A172 (cell line): ENCODE measurements at regions not wholly inside any gene's neighbourhood (a gene's known extent, or its start where the extent isn't known, plus 50 kb on each side); places are given as distances from the start of the nearest gene placed in this dataset.

Source experiments
- DNase-seq: peaks from one replicate; pipeline ENCODE4 v3.0.0-alpha.2; 2015; ENCODE audit warnings: low spot score

DNA sequence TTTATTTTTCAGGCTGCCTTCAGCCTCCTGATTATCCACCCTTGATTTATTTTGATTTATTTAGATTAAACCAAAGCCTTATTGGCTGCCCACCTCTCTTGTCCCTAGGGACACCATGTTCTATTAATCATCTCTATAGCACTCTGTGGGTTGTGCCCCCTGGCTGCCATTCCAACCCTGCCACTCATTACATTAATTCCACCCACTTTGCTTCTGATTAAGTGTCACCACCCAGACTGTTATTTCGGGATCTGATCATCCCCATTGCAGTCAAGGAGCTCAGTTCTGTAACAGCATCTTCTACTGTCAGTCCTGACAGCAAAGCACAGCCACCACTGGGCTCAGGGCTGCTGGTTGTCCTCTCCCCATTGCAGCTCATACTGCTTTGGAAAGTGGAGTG, 175.1 kb upstream of the DDX18 start:
- no peak for DNase-seq

DNA sequence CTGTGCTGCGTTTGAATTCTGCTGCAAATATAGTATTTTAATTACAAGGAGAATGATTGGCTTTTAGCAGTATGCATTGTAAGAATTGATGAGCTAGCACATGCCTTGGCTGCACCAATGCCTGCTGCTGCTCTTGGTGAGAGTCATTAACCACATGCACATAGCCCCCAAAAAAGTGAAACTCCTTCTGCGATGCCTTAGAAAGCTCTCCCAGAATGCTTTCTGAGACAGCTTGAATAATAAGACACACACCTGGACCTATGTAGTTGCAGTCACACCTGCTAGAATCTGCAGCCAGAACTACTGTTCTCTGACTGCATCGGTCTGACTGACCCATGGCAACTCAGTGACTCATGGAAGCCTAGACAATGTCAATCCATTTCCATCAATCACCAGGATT, 170.1 kb upstream of the DDX18 start:
- no peak for DNase-seq

DNA sequence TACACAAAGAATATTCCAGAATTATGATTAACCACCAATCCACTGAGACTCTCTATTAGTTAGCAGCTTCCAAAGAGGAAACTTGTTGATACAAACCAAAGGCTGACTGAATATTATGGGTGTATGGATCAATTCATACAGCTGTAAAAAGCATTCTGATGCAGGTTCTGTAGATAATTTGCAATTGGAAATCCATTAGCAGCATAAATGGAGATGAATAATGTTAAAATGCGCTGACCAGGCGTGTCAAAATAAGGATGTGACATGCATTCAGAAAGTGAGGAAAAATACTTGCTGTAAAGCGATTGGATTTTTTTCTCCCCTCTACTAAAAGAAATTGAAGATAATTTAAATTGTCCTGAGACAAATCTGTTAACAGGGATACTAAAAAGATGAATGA, 169.0 kb upstream of the DDX18 start:
- DNase-seq = no peak

DNA sequence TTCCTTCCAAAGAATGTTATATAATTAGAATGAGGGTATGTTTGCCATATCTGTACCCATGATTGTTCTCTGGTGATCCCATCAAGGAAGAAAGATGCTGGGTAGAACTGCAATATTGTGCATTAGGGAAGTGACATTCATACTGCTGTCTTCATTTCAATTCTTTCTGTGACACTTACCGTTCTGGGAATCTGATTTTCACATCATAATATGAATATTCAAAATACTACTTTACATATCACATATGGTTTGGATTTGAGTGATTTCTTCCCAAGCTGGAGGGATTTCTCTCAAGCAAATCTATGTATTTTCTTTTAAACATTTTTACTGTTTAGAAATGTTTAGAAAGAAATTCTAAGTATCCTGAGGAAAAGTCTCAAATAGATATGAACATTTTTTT, 168.4 kb upstream of the DDX18 start:
- DNase-seq = no peak

DNA sequence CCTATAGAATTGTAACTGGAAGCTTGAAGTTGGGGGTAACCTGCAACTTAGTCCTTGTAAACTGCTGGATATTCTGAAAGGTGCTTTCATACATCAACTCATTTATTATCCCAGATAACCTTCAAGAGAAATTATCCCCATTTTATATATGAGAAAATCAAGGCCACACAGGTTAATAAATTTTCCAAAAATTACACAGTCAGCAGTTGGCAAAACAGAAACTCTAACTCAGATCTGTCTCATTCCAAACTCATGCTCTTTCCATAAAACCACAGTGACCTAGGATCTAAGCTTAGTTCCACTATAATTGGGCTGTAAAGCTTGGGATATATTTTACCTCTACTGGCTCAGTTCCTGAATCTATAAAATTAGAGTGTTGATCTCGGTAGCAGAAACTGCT, 167.6 kb upstream of the DDX18 start:
- no peak for DNase-seq

DNA sequence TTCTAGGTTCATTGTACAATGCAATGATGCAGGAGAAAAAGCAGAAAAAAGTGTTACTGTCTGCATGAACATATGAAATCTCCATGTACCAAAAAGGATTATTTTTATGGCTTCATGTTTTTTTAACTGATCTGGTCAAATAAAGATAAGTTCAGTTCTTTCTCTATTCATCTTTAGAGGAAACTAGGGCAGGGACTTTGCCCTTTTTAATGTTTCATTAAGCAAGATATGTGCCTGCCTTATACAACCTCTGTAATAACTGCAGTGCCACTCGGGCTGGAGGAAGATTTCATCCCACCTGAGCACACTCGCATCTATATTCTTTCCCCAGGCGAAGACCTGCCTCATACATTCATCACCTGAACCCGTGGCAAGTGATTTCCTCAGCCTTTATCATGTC, 157.9 kb upstream of the DDX18 start:
- DNase-seq = no peak

DNA sequence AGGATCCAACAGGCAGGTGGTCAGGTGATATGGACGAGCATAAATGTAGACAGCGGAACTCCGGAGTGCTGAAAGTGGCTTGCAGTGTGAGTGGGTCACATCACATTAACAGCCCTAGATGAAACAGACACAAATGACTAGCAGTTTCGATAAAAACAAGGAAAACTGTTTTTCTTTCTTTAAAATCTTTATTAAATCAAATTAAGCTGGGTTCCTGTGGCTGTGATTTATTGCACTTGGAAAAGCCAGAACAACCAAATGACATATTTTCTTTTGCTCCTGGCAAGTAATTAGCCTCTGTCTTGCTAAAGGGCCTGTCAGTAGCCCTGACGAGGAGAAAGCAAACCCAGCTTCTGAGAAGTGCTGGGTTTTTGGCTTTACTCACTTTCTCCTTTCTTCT, 152.9 kb upstream of the DDX18 start:
- no peak for DNase-seq

DNA sequence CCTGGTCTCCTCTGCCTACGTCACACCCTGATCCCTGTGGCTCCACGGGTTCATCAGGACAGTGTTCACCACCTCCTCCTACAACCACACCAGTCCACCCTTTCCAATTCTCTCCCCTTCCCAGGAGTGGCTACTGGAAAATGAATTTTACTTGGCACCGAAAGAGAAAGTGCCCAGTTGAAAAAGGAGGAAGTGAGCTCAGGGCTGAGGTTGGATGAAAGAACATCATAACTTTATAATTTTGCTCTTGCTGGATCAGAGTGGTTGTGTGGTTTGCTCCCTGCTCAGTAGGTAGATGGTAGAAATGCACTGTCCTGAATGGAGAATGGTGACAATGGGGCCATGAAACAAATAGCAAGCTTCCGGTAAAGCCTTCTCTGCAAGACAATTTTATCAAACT, 140.3 kb upstream of the DDX18 start:
- DNase-seq = no peak

DNA sequence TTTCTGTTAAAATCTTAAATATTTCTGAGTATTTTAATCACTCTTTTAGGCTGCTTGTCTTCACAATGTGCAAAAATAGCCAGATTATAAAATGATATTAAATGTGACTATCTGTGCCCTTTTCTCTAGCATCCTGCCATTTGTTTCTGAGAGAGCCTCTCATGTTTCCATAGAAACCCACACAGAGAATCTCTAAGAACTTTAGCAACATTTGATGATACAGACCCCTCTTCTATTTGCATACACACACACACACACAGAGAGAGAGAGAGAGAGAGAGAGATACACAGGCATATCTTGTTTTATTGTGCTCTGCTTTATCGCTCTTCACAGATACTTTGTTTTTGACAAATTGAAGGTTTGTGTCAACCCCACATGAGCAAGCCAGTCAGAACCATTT, 134.5 kb upstream of the DDX18 start:
- DNase-seq = no peak

DNA sequence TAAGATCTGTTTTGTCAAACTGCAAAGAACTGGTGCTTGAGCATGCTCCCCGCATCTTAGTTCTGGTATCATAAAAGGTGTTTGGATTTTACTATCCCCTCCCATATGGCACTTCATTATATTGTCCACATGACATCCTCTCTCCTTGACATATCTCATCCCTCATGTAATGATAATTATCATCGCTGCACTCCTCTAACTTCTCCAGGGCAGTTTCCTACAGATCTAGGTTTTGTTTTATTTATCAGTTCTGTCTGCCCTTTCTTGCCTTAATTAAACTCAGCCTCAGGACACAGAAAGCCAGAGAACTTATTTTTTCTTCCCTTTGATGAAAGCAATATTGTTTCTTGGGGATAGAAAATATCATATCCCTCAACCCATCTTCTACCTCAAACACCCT, 129.6 kb upstream of the DDX18 start:
- no peak for DNase-seq

DNA sequence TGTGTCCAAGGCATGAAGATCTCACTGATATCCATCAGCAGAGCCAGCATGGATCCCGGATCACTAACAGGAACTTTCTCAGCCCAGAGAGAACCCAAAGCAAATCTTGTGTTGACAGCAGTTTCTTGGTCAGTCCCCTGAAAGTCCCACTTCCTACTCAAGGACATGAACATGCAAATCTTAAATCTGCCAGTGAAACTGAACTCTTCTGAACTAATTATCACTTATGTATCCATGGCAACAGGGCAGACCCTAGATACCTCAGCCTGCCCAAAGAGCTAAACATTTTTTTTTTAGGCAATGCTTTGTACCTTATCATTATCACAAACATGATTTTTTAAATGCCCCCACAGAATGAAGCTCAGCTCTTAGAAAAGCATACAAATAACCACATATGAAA, 127.8 kb upstream of the DDX18 start:
- no peak for DNase-seq

DNA sequence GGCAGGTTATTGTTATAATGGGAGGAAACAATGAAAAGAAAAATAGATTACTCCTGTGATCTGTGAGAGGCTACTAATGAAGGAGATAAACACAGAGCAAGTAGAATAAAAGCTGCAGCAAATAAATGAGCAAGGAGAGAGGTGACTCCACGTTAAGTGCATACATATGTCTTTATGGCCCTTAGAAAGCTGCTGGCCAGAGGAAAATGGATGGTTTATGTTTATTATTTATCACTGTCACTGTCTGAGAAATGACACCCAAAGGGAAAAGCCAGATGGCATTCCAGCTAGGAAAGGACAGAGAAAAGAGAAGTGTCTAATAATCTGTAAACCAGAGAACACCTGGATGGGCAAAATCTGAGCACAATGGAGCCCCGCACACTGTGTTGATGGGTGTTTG, 122.9 kb upstream of the DDX18 start:
- DNase-seq = no peak

DNA sequence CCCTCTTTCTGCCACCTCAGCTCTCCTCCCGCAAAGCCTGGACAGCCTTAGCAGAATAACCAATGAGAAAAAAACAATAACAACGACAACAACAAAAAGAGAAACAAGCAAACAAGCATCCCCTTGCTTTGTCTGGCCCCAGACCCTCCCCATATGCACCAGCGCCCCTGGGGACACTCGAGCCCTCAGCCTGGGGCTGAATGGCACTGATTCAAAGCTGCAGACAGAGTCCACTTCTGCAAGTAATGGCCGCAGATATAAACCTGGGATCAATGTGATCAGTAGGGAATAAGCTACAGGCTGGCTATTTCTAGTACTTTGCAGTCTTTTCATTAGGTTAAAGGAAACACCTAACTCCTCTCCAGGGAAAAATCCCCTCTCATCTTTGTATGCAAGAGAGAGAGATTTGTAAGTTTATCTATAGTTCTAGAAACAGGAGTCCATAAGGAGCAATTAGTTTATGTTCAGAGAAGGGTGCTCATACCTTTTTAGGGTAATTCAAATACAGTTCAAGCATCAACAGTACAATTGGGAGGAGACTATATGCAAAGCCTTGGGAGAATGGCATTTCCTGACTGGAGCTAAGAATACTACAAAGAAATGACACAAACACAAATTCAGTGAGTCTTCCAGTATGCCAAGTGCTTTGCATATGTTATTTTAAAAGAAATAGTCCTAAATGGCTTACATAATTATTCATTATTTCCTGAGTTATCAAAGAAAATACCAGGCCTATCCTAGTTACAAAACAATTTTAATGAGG, 122.3 kb upstream of the DDX18 start:
- DNase-seq = no peak

DNA sequence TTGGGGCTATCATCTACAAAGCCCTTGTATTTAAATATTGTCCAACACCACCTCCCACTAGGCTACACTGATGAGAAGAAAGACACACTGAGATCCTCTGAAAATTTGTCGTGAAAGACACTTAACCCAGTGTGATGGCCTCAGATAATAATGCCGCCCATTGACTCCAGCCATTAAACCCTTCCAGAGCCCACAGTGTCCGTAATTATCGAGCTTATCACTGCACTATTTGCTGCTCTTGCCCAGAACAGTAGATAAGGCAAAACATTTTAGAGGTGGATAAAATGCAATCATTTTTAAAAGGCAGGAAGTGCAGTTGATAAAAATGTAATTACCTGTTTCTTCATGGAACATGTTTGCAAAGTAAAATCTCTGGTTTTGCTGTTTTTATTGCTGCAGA, 121.3 kb upstream of the DDX18 start:
- DNase-seq = no peak

DNA sequence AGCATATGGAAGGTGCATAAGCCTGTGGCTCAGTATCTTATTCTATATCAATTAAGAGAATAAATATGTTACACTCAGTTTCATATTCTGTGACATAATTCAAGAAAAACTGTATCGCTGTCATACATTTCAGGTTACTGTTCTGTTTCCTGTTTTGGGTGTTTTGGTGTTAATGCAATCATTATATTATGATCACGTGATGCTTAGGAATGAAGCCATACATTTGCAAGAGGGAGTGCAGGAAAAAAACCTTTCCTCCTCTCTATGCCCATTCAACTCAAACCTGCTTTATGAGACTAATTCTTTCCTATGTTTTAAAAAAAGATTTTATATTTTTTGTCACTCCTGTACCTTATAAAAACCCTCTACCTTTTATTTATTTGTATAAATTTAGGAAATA, 120.8 kb upstream of the DDX18 start:
- DNase-seq = no peak

DNA sequence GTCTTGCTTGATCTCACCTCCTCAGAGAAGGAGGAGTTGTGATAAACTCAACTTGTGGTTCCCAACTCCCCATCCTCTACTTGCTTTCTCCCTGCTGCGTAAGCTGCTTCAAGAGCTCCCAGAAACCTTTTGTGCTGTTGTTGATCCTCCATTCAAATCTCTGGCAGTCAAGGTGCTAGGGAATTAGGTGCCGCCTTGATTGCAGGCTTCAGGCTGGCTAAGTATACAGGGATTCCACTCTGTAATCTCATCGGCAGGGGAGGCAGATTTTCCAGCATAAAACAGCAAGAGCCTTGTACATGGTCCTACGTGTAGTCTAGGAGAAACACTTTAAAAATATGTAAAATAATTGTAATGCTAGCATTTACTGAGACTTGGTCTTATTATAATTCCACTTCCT, 116.2 kb upstream of the DDX18 start:
- no peak for DNase-seq

DNA sequence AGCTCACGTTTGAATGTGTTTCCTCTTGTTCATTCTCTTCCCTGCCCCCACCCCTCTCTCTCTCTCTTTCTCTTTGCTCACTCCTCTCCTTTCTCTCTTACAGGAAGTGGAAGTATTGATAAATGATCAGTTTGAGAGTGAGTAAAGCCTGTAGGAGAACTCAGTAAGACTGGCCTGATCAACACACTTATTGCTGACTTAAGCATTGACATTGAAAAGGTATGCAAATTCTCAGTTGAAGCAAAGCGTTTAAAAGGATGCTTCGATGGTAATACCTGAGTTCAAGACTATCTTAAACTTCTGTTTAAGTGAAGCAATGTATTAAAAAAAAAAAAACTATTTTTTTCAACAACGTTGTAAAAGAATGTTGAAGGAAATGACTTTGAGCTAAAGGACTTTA, 115.7 kb upstream of the DDX18 start:
- no peak for DNase-seq

DNA sequence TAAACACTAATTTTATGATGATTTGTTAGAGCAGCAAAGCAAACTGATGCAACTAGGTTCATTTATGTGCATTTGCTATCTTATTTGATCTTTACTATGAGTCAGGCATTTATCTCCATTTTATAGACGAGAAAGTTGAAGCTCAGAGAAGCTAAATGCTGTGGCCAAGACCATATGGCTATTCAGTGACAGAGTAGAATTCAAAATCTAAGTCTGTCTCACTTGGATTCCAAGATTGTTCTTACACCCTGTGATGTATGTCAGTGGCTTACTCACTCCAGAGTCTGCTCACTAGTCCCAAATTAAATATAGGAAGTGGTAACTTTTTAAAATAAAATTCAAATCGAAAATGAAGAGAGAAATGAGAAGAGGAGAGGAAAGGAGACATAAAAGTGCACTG, 114.0 kb upstream of the DDX18 start:
- no peak for DNase-seq

DNA sequence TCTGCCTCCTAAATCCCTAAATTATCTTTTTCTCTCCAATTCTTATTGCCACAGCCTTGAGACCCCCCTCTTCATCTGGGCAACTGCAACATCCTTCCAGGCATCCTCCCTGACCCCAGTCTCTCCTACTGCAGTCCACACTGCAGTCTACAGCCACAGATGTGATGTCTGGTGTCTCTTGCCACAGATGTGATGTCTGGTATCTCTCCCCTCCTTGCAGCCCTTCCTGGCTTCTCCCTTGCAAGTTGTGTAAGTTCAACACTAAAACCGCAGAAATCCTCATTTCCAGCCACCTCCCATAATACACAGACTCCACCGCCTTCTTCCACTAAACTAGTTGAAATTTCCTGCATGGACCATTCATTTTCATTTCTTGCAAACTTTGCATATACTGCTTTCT, 113.1 kb upstream of the DDX18 start:
- DNase-seq = no peak

DNA sequence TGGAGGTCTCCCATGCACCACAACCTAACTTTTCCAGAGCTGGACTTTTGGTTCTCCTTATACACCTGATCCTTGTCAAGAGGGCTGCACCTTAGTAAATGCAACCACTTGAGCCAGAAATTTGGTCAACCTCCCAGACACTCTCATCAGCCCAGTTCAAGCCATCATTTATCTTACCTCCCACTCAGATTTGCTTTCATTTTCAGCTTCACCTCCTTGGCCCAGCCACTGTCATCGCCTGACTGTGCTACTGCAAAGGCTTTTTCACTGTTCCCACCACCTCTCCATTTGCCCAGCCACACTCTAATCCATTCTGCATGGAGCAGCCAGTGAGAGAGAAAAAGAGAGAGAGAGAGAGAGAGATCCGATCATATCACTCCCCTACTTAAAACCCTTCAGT, 112.4 kb upstream of the DDX18 start:
- DNase-seq = no peak

DNA sequence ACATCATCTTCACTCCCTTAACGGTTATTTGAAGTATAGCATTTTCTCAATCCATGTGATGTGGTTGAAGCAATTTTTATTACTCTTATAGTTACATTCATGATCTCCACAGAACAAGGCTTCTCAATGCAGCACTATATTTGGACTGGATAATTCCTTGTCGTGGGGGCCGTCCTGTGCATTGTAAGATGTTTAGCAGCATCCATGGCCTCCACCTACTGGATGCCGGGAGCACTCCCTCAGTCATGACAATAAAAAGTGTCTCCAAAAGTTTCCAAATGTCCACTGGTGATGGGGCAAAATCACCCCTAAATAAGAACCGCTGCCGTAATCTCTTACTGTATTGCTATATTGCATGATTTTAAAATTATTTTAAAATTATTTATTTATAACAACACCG, 110.6 kb upstream of the DDX18 start:
- DNase-seq = no peak

DNA sequence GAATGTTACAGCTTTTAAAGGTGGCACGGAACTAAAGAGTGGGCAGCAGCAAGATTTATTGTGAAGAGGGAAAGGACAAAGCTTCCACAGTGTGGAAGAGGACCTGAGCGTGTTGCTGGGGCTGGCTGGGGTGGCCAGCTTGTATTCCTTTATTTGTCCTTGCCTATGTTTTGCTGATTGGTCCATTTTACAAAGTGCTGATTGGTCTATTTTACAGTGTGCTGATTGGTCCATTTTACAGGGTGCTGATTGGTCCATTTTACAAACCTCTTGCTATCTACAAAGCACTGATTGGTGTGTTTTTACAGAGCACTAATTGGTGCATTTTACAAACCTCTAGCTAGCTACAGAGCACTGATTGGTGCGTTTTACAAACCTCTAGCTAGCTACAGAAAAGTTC, 109.7 kb upstream of the DDX18 start:
- DNase-seq = no peak

DNA sequence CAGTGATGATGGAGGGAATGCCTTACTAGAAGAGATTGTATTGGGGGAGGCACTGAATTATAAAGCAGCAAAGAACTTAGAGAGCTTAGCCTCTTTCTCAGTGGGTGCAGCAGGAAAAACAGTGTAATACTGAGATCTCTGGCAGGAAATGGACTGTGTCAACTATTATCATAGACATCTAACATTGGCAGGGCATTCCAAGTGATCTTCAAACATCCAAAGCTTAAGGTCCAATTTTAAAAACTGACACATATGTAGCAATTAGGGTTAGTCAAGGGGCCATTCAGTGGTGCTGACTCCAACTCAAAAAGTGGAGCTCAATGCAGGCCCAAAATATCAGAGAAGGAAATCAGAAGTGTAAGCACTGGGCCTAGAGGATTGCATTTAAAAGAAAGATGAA, 106.6 kb upstream of the DDX18 start:
- DNase-seq = no peak

DNA sequence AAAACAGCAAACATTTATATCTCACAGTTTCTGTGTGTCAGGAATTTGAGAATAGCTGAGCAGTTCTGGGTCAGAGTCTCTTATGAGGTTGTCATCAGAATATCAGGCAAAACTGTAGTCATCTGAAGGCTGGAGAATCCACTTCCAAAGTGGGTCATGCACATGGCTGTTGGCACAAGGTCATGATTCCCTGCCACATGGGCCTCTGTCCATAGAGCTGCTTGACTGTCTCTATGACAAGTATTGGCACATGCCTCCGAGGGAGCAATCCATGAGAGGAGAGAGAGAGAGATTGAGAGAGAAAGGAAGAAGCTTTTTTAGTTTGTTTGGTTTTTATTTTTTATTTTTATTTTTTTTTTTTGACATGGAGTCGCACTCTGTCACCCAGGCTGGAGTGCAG, 101.8 kb upstream of the DDX18 start:
- no peak for DNase-seq

DNA sequence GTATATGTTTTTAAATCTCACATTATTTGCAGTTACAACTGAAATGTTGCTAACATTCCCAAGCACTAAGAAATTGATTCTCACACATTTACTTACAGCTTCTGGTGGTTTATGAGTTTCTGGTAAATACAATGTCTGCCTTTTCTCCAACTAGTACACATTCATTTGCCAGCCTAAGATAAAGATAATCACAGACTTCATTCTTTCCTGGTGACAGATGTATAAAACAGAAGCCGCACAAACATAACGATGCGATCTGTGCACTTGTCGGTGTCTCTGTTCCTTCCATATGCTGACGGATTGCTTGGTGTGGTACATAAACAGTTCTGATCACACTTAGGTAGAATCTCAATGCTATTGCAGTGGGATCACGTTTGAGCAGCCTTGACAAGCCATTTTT, 100.4 kb upstream of the DDX18 start:
- DNase-seq = no peak
